SKM-1 (cell line): ENCODE measurements at regions not wholly inside any gene's neighbourhood (a gene's known extent, or its start where the extent isn't known, plus 50 kb on each side); places are given as distances from the start of the nearest gene placed in this dataset.
"Not testable (repeated sequence)": the region's sequence is repeated elsewhere in the genome, so short reads cannot be mapped to it uniquely, and the experiment has no call there.

Experiments used
- DNase-seq: peaks from one replicate; lab custom pipeline; 2025; ENCODE audit not compliant: unreplicated experiment; lab: John Stamatoyannopoulos, UW

DNA sequence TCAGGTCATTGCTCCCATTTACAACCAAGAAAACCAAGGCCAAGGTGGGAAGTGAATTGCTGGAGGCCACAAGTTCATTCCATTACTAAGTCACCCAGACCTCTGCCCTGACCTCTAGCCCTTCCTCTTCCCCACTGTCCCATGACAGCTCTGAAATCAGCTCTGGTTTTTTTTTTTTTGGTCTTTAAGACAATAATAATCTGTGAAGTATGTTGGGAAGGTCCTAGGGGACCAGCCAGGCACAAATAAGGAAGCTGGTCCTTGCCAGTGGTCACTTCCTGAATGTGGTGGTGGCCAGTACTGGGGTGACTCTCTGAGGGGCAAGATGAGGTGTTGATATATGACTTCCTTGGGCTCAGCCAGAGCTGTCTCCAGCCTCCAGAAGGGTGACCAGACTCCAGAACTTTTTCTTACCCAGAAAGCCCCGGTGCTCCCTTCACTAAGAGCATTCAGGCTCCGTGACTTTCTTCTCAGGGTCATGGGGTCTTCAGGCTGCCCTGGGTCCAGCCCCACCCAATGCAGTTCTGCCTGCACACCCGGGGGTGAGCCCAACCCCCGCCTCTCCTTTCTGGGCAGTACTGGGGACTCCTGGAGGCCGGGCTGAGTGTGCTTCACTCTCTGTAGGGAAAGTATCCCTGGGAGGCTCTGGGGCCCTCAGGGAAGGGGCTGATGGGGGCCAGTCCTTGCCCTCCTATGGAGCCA lies 159.6 kb downstream of the PTPRU start:
- DNase-seq: no peak

DNA sequence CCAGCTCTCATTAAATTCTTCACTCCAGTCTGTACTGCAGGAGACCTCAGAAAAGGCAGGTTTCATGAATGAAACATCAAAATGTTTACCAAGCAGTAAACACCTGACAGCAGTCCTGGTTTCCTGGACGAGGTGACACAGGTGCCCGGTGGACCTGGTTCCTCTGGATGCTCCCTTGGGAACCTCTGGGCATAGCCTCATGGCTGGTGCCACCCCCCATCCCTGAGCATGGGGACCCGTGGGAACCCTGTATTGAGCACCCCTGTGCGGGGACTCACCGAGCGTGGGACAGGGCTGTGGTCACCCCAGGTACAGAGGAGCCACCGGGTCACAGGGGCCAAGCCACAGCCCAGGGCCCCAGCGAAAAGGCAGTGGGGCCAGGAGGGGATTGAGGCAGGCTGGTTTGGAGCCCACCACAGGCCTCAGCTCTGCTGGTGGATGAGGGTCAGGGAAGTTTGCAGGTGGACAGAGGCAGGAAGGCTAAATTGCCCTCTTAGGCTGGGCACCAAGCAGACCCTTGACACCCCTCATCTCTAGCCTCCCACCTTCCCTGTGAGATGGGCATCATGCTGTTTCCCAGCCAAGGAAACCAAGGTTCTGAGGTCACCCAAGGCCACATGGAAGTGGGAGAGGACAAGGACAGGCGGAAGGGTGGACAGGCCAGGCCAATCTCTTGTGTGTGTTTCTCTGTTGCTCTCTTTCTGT lies 158.4 kb downstream of the PTPRU start:
- DNase-seq: no peak

DNA sequence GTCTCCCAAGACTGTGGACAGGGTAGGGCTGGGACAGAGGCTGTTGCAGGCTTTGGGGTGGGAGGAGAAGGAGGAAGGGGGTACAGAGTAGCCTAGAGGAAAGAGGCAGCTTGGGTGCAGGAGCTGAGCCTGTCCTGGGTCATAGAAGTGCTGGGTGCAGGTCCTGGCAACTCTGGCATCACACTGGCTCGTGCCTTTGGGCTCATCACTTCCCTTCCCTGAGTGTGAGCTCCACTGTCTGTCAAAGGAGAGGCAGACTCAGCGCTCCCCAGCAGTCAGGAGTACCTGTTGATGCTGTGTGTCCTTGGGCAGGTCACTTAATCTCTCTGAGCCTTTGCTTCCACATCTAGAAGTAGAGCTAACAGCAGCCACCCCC lies 157.1 kb downstream of the PTPRU start:
- no peak for DNase-seq

DNA sequence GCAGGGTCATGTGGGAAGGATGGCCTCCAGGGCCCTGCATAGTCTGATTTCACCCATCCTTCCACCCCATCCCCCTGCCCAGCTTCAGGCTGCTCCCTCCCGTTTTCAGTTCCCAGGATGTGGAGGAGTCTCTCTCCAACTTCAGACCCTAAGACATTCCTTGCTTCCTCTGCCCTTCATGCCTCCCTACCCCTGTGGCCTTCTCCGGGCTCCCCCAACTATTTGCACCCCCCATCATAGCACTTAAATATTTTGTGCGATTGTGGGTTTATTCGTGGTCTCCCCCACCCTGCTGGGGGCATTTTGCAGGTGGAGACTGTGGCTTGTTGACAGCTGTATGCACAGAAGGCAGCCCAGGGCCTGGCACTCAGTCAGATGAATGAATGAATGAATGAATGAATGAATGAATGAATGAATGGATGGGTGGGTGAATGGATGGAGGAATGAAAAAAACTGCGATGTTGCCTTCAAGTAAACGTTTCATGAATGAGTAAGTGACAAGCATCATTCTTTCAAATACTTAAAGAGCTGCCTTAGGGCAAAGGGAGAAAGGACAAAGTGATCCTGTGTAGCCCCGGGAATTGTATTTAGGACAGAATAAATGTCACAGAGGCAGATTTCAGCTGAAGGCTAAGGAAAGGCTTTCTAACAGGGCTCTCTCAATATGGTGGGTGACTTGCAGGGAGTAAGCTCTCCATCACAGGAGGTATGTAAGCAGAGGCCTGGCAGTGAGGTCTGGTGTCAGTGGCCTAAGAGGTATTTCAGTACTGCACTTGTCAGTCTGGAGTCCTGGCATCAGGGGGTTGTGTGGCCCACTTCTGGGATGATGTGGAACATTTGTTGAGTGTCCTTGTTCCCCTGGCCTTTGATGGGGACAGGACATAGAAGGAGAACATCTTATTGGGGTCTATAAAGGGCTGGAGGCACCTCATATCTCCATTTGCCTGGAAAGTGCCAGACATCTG lies 156.4 kb downstream of the PTPRU start:
- no peak for DNase-seq

DNA sequence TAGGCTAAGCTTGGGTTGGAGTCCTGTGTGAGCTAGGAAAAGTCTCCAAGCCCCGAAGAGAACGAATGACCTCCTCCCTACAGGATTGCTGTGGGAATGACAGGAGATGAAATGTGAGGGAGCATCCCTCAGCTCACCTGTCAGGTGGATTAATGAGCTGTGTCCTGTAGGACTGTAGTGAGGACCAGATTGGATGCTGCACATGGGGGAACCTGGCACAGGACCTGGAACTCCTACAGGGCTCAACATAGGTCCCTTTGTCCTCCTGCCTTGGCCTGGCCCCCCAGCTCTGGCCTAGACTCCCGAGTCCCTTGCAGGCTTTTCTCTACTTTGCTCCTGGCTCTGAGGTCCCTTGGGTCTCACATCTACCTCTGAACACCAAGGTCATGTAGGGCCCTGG lies 155.7 kb downstream of the PTPRU start:
- no peak for DNase-seq

DNA sequence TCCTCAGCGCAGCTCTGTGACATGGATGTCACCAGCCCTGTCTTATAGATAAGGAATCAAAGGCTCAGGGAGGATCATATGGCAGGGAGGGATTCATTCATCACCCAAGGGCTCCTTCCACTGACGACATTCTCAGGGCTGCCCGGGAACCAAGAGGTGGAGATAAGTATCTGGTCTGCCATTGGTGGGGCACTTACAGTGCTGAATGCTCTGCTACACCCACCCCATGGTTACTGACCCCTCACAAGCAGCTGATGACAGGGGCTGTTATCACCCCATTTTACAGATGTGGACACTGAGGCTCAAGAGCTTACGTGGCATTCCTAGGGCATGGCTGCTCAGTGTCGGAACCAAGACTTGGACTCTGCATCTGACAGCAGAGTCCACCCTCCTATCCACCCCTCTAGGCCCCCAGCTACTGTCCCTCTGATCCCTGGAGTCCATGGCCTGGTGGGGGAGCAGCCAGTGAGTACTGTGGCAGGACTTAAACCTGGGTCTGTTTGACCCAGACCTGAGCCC lies 155.1 kb downstream of the PTPRU start:
- no peak for DNase-seq

DNA sequence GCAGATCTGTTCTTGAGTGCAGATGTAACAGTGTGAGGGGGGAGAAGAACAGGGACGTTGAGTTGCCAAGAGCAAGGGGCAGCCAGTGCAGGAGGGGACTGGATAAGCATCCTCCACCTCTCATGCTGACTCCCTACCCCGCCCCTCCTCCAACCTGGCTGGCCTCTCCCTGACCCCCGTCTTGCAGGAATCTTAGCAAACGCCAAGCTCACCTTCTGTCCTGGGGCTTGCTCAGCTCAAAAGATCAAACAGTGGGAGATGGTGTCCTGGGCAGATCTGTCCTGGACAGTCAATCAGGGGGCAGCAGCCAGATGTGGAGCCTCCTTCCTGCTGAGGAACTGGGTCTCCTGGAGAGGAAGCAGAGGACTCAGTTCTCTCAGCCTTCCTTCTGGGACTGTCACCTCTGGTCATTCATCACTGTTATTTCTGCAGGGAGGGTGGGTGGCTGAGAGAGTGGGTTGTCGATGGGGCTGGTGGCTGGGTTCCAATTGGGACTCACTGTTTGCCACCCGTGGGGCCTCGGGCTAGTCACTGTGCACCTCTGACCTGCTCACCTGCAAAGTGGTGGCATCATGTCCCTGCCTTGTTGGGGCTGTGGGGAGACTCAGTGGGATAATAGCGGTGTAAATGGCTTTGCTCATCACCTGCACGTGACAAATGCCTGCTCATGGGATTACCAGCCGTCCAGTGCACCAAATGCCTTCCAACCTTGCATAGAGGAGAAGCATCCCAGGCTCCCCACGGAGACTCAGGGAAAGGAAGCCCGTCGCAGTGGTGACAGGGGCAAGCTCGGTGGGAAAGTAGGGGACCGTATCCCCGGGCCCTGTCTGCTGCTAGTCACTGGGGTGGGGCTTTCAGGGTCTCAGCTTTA lies 154.4 kb downstream of the PTPRU start:
- no peak for DNase-seq

DNA sequence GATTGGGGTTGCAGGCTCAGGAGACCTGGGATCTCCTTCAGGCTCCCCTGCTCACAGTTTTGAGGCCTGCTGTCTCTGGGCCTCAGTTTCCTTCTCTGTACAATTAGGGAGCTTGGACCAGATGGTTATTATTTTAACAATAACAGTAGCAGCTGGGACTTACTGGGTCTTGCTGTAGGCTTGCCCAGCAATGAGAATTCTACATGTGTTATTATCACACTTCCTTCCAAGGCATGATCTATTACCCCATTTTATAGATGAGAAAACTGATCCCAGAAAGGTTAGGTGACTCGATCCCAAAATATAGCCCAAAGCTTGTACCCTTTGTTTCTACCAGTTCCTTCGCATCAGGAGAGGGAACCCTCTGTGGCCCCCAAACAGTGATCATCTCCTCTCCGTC lies 153.8 kb downstream of the PTPRU start:
- DNase-seq: no peak

DNA sequence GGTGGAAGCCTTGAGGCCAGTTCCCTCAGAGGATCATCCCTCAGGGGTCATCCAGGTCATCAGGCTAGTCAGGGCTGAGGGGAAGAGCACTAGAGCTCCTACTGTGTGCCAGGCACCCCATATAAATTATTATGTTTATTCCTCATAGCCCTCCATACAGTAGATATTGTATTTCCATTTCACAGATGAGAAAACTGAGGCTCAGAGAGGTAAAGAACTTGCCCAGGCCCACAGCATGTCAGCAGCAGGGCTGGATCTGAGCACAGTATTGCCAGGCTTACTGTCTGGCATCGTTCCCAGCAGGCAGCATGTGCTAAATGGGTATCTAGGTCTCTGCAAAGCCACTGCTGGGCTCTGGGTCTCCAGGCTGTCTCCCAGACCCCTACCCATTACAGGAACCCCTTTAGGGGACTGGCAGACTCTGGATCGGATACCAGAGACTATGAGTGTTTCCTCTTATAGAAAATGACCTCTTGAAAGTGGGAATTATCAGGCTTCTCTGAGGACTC lies 153.3 kb downstream of the PTPRU start:
- DNase-seq: no peak

DNA sequence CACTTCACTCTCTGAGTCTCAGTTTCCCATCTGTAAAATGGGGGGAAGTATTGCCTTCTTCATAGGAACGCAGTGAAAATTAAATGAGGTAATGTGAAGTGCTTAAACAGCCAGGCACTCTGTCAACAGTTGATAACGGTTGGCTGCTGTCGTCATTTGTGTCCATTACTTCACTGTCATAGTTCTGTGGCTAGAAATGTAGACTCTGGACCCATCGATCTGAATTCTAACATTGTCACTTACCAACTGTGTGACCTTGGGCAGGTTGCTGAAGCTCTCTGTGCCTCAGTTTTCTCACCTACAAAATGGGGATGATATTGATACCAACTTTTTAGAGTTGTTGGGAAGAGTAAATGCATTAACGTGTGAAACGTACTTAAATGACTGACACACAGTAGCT lies 152.6 kb downstream of the PTPRU start:
- DNase-seq: no peak

DNA sequence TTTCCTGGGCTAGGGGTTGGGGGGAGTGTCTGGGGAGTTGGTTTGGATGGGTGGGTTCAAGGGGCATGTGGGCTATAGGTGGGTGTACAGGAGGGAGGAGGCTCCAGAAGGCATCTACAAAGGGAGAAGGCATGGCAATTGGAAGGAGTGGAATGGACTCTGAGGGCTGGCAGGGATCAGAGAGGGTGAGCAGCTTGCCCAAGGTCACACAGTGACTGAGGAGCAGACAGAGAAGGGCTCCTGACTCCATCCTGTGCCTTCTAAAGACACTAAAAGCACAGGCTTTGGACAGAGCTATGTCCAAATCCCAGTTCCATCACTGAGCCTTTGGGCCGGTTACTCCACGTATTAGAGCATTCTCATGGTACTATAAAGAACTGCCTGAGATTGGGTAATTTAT lies 151.8 kb downstream of the PTPRU start:
- no peak for DNase-seq

DNA sequence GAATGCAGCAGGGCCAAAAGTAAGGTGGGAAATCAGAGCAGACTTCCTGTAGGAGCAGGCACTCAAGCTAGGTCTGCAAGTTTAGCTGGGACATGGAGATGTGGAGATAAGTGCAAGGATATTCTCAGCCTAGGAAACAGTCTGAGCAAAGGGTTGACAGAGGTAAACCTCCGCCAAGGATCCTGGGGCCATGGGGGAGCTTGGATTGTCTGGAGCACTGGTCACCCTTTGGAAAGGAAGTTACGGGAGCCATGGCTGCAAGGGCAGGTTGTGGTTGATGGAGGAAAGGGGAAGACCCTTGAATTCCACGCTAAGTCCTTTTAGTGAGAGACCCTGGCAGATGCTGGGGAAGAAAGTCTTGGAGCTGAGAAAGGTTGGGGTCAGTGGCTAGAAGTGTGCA lies 150.9 kb downstream of the PTPRU start:
- DNase-seq: no peak

DNA sequence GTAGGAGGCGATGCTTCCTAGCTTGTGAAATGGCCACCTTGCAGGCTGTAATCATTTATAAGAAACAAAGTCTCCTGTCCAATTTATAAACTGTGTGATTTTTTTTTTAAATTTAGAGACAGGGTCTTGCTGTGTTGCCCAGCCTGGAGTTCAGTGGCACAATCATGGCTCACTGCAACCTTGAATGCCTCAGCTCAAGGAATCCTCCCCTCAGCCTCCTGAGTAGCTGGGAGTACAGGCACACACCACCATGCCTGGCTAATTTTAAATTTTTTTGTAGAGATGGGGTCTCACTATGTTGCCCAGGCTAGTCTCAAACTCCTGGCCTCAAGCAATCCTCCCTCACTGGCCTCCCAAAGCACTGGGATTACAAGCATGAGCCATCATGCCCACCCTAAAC lies 150.1 kb downstream of the PTPRU start:
- not testable (repeated sequence) for DNase-seq

DNA sequence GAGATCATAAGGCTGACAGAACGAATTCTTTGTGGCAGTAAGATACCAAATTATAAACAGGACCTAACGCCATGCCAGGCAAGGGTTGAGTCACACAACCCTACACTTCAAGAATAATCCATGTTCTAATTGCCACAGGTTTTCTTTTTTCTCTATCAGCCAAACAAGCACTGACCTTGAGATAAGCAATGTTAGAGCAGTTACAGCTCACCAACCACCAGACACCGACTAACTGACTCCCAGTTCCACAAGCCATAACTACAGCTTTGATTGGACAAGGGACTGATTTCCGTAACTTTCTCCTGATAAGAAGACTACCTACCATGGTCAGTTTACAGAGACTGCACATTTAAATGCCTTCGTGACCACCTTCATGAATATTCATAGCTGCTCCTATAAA lies 149.6 kb downstream of the PTPRU start:
- DNase-seq: no peak

DNA sequence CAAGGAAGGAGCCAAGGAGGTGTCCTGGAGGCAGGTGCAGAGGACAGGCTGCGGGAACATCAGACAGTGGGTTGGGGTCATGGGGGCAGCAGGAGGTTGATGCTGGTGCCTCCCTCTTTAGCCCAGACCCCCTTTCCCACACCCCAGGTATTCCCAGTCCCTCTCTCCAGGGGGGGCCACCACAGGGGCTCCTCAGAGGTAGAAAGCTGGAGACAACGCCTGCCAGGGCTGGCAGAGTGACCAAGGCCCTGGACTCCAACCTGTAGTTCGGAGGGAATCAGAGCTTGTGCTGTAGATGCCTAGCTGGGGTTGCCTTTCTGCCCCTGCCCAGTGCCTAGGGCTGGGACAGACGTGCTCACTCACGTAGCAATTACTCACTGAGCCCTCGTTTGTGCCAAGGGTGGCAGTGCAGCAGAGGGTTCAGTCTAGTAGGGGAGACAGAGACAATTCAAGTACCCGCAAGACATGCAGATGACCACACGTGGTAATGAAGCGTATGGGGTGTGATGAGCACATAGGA lies 148.2 kb downstream of the PTPRU start:
- no peak for DNase-seq

DNA sequence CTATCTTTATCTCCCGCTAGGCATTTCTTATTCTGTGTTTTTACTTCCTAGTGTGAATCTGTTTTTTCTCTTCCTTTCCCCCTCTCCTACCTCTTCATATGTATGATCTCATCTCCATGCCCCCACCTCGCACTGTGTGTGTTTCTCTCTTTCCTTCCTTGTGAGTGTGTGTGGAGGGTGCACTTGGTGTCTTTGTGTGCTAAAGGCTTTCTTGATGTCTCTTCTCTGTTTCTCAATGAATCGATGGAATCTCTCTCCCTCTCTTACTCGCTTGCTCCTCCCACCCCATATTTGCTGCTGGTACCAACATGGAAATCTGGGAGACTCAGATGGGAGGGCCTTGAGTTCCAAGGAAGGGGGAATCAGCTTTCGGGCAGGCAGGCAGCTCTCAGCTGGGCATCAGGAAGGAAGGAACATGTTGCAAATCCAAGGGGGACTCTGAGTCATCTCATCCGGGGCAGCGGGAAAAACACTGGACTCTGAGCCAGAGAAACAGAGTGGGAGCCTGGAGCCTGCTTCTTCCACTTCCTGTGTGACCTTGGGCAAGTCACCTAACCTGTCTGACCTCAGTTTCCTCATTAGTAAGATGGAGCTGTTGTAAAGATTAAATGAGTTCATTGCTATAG lies 147.5 kb downstream of the PTPRU start:
- no peak for DNase-seq

DNA sequence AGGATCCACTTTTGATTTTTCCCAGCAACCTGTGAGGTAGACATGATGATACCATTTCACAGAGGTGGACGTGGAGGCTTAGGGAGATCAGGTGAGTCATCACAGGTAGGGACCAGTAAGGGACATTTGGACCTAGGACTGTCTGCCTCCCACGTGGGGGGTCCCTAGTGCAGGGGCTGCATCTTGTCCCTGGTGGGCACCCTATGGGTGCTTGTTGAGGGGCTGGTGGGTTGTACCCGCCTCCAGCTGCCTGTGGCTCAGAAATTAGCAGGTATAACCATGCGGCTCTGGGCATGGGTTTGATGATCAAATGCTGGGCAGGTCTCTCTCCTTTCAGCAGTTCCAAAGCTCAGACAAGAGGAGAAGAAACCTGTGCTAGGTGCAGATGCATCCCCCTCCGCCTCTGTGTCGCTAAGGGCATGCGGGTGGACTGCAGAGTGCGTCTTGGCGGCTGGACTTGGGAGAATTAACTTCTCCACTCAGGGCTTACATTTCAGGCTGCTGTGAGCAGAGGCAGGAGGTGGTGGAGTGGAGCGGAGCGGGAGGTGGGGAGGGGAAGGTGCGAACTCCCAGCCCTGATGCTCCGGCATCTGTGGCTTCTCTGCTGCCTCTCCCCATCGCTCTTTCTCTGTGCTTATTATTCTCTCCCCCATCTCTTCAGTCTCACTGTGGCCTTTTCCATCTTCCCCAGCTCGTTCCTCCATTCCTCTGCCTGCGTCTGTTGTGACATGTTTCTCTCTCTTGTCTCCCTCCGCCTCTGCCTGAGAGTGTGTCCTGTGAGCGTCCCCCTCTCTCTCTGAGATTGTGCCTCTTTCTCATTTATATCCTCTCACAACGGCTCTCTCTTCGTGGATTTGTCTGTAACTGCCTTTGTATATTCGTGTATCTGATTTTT lies 146.8 kb downstream of the PTPRU start:
- DNase-seq: no peak

DNA sequence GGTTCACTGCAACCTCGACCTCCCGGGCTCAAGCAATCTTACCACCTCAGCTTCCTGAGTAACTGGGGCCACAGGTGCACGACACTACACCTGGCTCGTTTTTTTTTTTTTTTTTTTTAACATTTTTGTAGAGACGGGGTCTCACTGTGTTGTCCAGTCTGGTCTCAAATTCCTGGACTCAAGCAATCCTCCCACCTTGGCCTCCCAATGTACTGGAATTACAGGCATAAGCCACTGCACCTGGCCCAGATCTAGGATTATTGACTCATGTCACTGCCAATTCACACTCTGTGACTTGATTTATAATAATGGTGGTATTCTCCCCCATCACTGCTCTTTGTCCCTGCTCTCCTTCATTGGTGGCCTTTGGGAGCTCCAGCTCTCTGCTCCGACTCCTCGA lies 145.1 kb downstream of the PTPRU start:
- DNase-seq: no peak

DNA sequence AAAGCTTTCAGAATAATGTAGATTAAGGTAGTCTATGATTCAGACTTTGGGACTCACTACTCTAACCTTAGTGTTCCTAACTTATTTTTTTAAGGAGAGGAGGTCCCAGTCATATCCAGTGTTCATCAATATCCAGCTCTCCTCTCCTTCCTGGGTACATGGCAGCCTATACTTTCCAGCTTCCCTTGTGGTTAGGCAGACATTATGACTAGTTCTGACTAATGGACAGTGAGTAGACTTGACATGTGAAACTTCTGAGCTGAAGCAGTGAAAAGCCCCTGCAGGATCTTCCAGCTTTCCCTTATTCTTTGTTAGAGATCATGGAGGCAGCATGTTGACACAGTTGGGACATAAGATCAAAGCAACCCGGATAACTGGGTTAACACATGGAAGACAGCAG lies 144.2 kb downstream of the PTPRU start:
- DNase-seq: no peak
